Upper lobe of left lung (tissue), 4 donors: ENCODE measurements at regions not wholly inside any gene's neighbourhood (a gene's known extent, or its start where the extent isn't known, plus 50 kb on each side); places are given as distances from the start of the nearest gene placed in this dataset.

Experiments
- CTCF ChIP-seq, 6 experiments: fragments of 450-650 bp in 4 of 6; fragments of 200-600 bp in 2 of 6; sonication (generic) in 2 of 6; IDR thresholded peaks; one replicate each; pipeline ENCODE4 v1.5.1; 2016 to 2019; ENCODE audit warnings: antibody characterized with exemption in 6 of 6
- EP300 ChIP-seq, 4 donors: sonication (generic); formaldehyde crosslinking; IDR thresholded peaks; one replicate each; pipeline ENCODE4 v1.5.1; 2017; ENCODE audit warnings: antibody characterized with exemption in 4 of 4, control low read depth in 2 of 4
- POLR2AphosphoS5 ChIP-seq, 2 donors: sonication (generic); formaldehyde crosslinking; IDR thresholded peaks; one replicate each; pipeline ENCODE4 v1.5.1; 2017; ENCODE audit warnings: antibody characterized with exemption in 2 of 2

GRCh38 chr2:226607379-226607778 is 192.2 kb downstream of the IRS1 start:
- no peak for TF ChIP-seq CTCF (IDR thresholded peaks at IDR 0.05)
- no peak for TF ChIP-seq POLR2AphosphoS5 (IDR thresholded peaks at IDR 0.05)
- no peak for TF ChIP-seq EP300 (IDR thresholded peaks at IDR 0.05)
